Nephron (organoid): ENCODE measurements at regions not wholly inside any gene's neighbourhood (a gene's known extent, or its start where the extent isn't known, plus 50 kb on each side); places are given as distances from the start of the nearest gene placed in this dataset.

Source experiments
- H3K27ac Mint-ChIP-seq, 3 experiments: 2 replicates each; pipeline ENCODE4 v1.8.0; 2020; ENCODE audit warnings: mixed read lengths in 3 of 3, mild to moderate bottlenecking in 2 of 3, moderate library complexity in 1 of 3
- H3K27me3 Mint-ChIP-seq: 2 replicates; pipeline ENCODE4 v1.8.0; 2021; ENCODE audit warnings: low read depth, mild to moderate bottlenecking, moderate library complexity, mixed read lengths
- H3K36me3 Mint-ChIP-seq: 2 replicates; pipeline ENCODE4 v1.8.0; 2020; ENCODE audit warnings: low read depth, mixed read lengths
- H3K4me1 Mint-ChIP-seq: 2 replicates; pipeline ENCODE4 v1.8.0; 2020; ENCODE audit warnings: mixed read lengths
- H3K4me3 Mint-ChIP-seq, 3 experiments: 2 replicates each; pipeline ENCODE4 v1.8.0; 2020; ENCODE audit warnings: mild to moderate bottlenecking in 3 of 3, mixed read lengths in 3 of 3, moderate library complexity in 2 of 3
- H3K9me3 Mint-ChIP-seq: 2 replicates; pipeline ENCODE4 v1.8.0; 2020; ENCODE audit warnings: mixed read lengths
- TF ChIP-seq, protein P1 (sequence below), 3 experiments: fragments of 200-600 bp; sonication (generic); IDR thresholded peaks; one replicate each; pipeline ENCODE4 v1.5.0; 2021; ENCODE audit warnings: antibody characterized with exemption in 3 of 3; ENCODE audit not compliant: unreplicated experiment in 3 of 3

DNA sequence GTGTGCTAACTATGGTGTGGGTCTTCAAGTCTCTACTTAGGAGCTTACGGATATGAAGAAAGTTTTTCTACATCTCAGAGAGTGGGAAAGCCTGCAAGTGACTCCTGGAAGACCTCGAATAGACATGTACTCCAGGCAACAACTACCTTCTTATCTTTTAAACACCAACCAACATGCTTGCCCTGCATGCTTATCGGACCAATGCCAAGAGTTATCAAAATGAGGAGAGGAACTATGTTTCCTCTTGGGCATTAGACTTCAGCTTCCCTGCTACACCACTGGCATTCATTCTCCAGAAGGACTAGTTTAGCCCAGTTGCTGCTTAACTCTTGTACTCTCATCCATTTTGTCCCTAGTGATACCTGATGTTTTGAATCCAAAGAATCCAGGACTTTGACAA, 74.7 kb upstream of the MAN2A1 start:
- Mint-ChIP-seq H3K27ac (no peak overlapping the region), H3K27me3 (no peaks in the 10 kb centered on the region), H3K4me3 (no peak overlapping the region), H3K4me1 (peaks cover 14% of the 10 kb centered on the region), H3K36me3 (no peaks in the 10 kb centered on the region), H3K9me3 (no peaks in the 10 kb centered on the region)
- TF ChIP-seq, protein P1, sequence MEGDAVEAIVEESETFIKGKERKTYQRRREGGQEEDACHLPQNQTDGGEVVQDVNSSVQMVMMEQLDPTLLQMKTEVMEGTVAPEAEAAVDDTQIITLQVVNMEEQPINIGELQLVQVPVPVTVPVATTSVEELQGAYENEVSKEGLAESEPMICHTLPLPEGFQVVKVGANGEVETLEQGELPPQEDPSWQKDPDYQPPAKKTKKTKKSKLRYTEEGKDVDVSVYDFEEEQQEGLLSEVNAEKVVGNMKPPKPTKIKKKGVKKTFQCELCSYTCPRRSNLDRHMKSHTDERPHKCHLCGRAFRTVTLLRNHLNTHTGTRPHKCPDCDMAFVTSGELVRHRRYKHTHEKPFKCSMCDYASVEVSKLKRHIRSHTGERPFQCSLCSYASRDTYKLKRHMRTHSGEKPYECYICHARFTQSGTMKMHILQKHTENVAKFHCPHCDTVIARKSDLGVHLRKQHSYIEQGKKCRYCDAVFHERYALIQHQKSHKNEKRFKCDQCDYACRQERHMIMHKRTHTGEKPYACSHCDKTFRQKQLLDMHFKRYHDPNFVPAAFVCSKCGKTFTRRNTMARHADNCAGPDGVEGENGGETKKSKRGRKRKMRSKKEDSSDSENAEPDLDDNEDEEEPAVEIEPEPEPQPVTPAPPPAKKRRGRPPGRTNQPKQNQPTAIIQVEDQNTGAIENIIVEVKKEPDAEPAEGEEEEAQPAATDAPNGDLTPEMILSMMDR (IDR thresholded peaks at IDR 0.05; ENCODE audit: unreplicated experiment in 3 of 3): no peak

- Mint-ChIP-seq H3K27me3 (no peaks in the 10 kb centered on the region), H3K4me3 (no peak overlapping the region), H3K27ac (no peak overlapping the region), H3K4me1 (peaks cover 10% of the 10 kb centered on the region), H3K9me3 (no peaks in the 10 kb centered on the region), H3K36me3 (no peaks in the 10 kb centered on the region)
- TF ChIP-seq, protein P1 (IDR thresholded peaks at IDR 0.05; ENCODE audit: unreplicated experiment in 3 of 3): no peak
Observed at GRCh38 chr5:109614301-109614700, 75.4 kb upstream of the MAN2A1 start.

DNA sequence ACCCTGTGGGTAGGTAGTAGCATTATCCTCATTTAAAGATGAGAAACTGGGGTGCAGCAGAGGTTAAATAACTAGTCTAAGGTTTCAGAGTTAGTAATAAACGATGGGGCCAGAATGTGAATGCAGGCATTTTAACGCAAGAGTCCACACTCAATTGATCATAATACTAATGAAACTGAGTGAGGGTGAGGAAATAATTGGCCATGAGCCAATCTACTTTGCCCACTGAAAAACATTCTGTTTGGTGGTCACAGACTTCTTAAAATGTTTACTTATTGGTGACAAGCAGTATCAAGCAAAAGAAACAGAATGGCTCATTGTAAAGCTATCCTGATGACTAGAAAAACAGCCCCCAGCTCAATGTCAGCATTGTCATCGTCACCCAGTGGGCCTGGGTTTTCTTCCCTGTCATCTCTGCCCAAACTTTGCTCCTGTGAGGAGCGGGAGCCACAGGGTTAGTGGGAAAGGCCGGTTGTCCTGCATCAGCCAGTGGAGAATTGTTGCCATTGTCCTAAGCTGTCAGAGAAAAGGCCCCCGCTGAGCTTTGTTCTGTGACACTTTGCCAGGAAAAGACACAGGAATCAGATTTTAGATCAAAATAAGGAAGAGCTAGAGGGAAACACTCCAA, 77.3 kb upstream of the MAN2A1 start:
- peaks cover 6% of the 10 kb centered on the region for H3K4me1 Mint-ChIP-seq
- H3K4me3 Mint-ChIP-seq: no peak overlapping the region
- H3K9me3 Mint-ChIP-seq: no peaks in the 10 kb centered on the region
- H3K36me3 Mint-ChIP-seq: no peaks in the 10 kb centered on the region
- H3K27me3 Mint-ChIP-seq: no peaks in the 10 kb centered on the region
- TF ChIP-seq, protein P1 (IDR thresholded peaks at IDR 0.05; ENCODE audit: unreplicated experiment in 3 of 3): no peak
- no peak overlapping the region for H3K27ac Mint-ChIP-seq

DNA sequence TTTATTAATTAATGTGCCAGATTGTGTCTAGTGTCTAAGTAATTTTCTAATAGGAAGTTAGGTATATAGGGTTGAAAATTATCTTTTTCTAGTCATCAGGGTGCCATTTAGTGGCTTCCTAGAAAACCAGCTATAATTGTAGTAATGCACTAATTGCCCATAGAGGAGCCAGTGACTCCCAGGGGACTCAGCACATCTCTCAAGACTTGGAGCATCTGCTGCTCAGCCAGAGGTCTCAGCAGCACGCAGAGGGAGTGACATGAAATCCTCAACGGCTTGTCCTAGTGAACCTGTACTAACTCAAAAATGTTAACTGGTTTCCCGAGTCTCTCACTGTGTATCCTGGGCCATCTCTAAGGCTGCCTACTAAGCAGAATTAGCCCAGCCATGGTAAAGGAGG, 78.2 kb upstream of the MAN2A1 start:
- H3K27me3 Mint-ChIP-seq: no peaks in the 10 kb centered on the region

GRCh38 chr5:109611061-109611460, 78.7 kb upstream of the MAN2A1 start:
- peaks cover 6% of the 10 kb centered on the region for H3K4me1 Mint-ChIP-seq
- no peak overlapping the region for H3K4me3 Mint-ChIP-seq
- H3K9me3 Mint-ChIP-seq: no peaks in the 10 kb centered on the region
- H3K36me3 Mint-ChIP-seq: no peaks in the 10 kb centered on the region
- no peak overlapping the region for H3K27ac Mint-ChIP-seq
- TF ChIP-seq, protein P1 (IDR thresholded peaks at IDR 0.05; ENCODE audit: unreplicated experiment in 3 of 3): no peak
- no peaks in the 10 kb centered on the region for H3K27me3 Mint-ChIP-seq

More for the DNA sequence above, 78.2 kb upstream of the MAN2A1 start:
- Mint-ChIP-seq H3K27ac (no peak overlapping the region), H3K4me1 (peaks cover 6% of the 10 kb centered on the region), H3K36me3 (no peaks in the 10 kb centered on the region), H3K9me3 (no peaks in the 10 kb centered on the region), H3K4me3 (no peak overlapping the region)
- TF ChIP-seq, protein P1 (IDR thresholded peaks at IDR 0.05; ENCODE audit: unreplicated experiment in 3 of 3): no peak

- H3K27me3 Mint-ChIP-seq: no peaks in the 10 kb centered on the region
- H3K9me3 Mint-ChIP-seq: no peaks in the 10 kb centered on the region
- H3K36me3 Mint-ChIP-seq: no peaks in the 10 kb centered on the region
- no peak overlapping the region for H3K4me3 Mint-ChIP-seq
- TF ChIP-seq, protein P1 (IDR thresholded peaks at IDR 0.05; ENCODE audit: unreplicated experiment in 3 of 3): no peak
- H3K4me1 Mint-ChIP-seq: peaks cover 6% of the 10 kb centered on the region
- no peak overlapping the region for H3K27ac Mint-ChIP-seq
Observed at GRCh38 chr5:109610581-109610980, 79.1 kb upstream of the MAN2A1 start.
